ENCODE measurements at regions not wholly inside any gene's neighbourhood (a gene's known extent, or its start where the extent isn't known, plus 50 kb on each side); places are given as distances from the start of the nearest gene placed in this dataset.

DNA sequence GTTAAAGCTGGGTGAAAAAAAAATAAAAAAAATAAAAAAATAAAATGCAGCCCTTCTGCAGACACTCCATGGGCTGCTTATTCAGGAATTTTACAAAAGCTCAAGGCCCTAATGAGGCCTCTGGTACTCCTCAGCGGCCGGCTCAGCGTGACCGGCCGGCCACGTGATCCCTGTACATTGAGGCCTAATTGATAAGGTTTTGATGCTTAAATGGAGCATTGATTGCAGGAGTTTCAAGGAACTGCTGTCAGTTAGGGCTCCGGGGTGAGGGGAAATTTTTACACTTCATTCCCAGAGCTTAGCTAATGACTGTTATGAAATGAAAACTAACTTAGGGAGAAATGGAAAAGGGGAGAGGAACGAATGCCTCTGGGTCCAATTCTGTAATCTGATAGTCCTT is 368.8 kb upstream of the KIRREL3 start:
- DNase-seq: no peak

GRCh38 chr11:127362754-127363308 is 362.3 kb upstream of the KIRREL3 start:
- no peak for DNase-seq

- no peak for DNase-seq
Observed at GRCh38 chr11:127358160-127358559, 357.6 kb upstream of the KIRREL3 start.

GRCh38 chr11:127350476-127350875 is 349.9 kb upstream of the KIRREL3 start:
- DNase-seq: no peak

DNA sequence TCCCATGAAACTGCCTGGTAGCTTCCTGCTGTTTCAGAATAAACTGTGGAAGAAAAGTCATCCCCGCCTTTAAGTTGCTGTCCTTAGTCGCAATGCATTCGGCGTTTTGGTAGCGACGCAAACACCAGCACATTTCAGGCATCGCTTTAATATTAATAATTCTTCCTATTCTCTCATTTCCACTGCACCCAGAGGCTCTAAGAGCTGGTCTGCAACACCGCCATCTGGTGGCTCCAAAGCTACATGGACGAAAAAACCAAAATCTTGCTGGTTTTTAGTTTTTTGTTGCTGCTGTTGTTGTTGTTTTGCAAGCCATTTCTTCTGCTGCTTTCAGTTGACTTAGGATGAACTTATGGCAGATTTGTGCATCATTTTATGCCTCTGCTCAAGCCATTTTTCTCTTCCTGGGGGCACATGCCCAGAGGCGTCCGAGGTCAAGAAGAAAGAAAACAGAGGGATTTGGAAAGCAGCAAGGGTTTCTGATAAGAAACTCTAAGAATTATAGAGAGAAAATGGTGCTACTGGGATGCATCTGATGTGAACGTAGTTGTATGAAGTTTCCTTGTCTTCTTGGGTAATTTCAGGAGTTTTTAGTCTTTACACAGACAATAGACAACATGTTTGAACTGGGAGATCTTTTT is 345.4 kb upstream of the KIRREL3 start:
- no peak for DNase-seq

GRCh38 chr11:127340438-127340837 is 339.9 kb upstream of the KIRREL3 start:
- no peak for DNase-seq

DNA sequence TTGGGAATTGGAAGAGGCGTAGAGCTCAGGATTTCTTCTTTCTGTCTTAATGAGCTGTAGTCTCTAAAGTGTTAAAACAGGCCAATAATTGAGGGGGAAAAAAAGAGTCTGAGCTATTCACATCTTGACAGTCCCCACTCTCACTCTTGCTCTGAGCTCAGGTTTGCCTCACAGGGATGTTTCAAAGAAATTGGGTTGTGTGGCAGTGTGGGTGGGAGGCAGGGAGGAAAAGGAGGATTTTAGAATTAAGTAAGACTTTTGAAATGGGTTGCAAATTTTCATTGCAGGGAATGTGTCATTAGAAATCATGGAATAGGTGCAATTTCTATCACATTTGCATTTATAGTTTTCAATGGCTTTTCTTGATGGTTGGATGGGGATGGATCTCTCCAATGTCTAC is 338.8 kb upstream of the KIRREL3 start:
- no peak for DNase-seq

DNA sequence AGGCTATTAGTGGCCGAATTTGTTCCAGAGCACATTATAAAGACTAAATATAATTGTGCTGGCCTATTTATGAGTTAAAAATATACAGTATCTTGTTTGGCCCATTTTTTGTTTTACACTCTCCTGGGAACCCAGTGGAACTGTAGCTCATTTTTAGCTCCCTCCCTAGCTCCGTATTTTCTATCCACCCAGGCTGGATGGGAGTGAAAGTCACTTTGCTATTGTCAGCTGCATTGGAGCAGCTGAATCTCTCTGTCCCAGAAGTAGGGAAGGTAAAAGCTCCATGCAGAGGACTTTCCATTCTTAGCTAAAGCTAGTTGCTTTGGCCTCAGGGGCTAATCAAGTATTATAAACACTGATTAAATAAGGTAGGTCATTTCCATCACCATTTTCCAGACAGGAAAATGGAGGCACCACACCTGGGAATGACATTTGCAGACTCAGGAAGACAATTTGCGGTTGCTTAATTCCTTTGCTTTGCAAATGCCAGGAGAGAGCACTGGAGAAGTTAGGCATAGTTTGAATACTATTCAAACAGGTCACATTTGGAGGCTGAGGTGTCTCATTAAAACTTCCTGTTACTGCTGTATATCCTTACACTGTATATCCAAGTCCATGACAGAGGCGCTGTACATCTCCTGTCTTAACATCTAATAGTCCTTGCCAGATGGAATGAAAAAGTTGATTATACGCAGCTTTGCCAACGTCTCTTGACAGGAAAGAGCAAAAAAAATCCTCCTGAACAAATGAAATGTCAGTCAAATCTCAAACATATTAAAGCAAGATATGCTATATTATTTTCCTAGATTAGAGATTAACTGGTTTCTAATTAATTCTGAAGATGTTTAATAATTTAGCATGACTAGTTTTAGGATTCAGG is 338.1 kb upstream of the KIRREL3 start:
- no peak for DNase-seq

DNA sequence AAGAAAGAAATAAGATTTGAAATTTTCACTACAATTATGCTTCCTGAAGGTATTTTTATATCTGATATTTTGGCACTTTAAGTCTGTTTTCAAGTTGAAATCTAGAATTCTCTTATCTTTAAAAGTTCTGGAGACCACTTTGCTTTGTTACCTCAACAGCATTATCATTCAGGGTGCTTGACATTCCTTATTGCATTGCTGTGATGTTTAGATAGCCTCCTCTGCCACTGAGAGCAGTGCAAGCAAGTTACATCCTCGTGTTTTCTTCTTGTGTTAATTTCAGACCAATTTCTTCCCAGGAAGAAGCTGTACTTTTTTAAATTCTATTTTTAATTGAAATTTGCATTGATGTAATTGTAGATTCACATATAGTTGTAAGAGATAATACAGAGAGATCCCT is 333.9 kb upstream of the KIRREL3 start:
- DNase-seq: no peak

DNA sequence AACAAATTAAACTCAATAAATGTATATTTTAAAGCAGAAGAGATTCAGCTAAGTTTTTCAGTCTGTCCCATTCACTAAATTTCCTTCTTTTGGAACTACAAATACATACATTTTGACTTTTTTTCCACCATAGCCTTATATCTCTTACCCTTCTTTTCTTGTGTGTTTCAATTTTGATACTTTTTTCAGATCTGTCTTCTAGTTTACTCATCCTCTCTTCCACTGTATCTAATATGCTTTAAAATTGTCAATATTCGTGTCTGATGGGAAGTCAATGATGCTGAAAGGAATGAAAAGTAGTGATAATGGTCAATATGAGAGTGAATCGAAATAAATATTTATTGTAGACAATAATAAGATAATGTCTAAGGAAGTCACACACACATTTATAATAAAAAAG is 332.3 kb upstream of the KIRREL3 start:
- no peak for DNase-seq

DNA sequence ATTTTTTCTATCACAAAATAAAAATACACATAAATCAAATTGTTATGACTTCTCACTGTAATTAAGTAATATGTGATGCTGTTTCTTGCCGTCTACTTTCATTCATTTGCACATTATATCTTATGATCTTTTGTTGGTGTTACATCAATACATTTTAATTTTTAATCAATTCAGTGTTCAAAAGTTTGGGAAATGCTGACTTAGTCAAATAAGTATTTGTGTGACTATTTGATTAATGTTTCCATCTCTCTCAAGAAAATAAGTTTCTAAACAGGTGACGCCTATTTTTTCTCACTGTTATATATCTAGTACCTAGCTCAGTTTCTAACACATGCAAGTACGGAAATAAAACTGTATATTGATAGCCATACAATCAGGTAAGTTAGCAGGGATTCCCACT is 329.5 kb upstream of the KIRREL3 start:
- no peak for DNase-seq

- no peak for DNase-seq
Observed at GRCh38 chr11:127308291-127308690, 307.7 kb upstream of the KIRREL3 start.

DNA sequence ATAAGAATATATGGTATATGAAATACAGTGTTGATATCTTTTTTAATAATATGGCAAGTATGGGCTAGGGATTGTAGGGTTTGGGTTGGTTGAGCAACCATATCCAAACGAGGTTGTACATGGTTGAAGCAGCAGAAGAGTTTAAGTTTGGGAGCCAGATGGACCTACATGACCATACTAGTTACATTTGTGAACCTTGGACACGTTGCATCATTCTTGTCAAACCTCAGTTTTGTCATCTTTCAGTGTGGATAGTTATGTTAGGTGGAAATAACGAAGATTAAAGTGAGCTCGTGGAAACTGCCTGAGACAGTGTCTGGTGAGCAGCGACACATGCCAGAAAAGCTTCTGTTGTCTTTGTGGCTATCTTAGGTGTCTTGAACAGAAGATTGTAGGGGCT is 307.1 kb upstream of the KIRREL3 start:
- no peak for DNase-seq

DNA sequence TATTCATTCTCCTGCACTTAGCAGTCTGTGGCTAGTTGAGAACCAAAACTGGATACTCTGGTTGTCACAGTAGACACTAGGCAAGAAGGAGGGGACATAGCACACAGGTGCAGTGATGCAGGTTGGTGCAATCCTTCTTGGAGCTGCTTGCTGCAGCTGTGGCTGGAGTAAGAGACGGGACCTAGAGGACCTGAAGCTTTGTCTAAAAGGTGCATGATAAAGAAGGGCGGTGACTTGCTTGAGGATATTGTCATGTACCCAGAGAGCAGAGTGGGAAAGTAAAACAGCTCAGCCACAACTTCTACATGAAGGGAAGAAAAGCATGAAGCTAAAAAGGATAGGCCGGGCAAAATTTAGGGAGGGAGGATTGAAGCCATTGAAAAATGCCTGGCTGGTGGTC is 304.1 kb upstream of the KIRREL3 start:
- DNase-seq: no peak

- no peak for DNase-seq
Observed at GRCh38 chr11:127288926-127289325, 288.4 kb upstream of the KIRREL3 start.

GRCh38 chr11:127281534-127281933 is 281.0 kb upstream of the KIRREL3 start:
- DNase-seq: no peak

DNA sequence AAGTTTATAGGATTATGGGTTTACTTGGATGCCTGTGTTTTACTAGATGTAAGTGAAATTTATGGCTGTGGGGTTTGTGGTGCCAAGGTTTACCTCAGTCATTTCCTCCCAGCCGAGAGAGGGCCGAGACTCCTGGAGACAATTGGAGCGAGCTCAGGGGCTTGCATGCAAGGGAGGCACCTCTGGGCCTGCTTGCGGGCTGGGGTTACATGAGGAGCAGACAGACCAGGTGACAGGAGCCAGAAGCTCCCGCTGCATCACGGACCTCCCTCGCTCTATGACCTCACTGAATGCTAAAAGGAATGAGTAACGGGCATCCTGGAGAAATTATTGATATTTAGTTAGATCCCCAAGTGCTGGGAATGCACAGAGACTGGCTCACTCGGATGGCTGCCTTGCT is 275.2 kb upstream of the KIRREL3 start:
- no peak for DNase-seq

DNA sequence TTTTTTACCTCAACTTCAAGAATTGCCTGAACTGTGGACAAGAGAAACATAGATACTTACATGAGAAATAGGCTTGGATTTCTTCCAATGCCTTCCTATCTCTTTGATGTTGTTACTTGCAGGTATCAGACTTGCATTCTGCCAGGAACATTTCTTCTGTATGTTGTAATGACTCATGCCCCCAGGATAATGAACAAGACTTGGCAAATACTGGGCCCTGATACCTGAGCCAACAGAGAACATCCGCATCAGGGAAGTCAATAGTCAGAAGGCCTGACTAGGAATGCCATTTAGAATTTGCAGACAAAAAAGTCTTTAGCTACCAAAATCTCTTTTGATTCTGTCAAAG is 273.7 kb upstream of the KIRREL3 start:
- DNase-seq: no peak

- DNase-seq: no peak
Observed at GRCh38 chr11:127273593-127274327, 273.2 kb upstream of the KIRREL3 start.

DNA sequence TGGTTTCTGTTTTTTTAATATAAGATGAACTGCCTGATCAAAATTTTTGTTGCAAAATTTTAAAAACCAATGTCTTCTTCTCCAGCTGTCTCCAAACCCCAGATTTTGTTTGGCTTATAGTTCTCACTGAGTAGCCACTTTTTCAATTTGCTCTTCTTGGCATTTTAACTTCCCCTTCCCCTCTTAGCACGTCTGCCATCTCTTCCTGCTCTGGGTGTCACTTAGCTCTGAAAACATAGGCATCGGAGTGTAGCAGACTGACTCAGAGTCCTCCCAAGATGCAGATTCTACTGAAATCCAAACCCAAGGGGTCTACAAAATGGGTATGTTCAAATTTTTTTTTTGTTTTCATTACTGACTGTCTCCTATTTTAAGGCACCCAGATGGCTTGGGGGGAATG is 270.3 kb upstream of the KIRREL3 start:
- no peak for DNase-seq

GRCh38 chr11:127269911-127270310 is 269.3 kb upstream of the KIRREL3 start:
- no peak for DNase-seq

DNA sequence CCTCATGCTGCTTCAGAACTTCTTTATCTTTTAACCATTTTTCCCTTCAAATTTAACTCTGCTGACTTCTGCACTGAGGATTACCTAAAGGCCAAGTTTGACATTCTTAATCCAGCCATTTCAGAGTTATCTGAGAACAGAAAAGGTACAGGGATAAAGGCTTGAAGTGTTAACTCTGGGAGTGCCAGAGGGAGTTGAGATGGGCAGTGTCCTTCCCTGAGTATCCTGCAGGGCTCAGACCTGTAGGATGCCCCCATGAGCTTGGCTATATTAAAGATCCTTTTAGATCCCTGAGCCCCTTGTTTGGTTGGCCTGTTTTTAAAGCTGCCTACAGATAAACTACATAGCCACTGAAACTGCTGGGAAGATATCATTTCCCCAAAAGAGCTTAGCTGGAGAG is 268.4 kb upstream of the KIRREL3 start:
- no peak for DNase-seq

DNA sequence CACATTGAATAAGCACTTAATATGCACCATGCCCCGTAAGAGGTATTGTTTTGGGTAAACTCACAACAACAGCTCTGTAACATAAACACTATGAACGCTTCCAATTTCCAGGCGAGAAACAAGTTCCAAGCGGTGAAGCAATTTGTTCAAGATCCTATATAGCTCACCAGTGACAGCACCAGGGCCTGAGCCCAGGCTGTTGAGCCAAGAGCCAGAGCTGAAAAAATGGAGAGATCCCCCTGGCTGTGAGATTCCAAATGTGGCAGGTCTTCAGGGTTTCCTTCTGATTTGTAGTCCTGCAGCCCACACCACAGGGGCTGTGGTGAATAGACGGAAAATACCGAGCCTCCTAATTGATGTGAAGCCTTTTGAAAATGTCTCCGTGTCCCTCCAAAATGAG is 268.0 kb upstream of the KIRREL3 start:
- no peak for DNase-seq

GRCh38 chr11:127259102-127259501 is 258.5 kb upstream of the KIRREL3 start:
- DNase-seq: no peak

Data from effector CD8-positive, alpha-beta T cell (primary cell).